ENCODE measurements at regions not wholly inside any gene's neighbourhood (a gene's known extent, or its start where the extent isn't known, plus 50 kb on each side); places are given as distances from the start of the nearest gene placed in this dataset.

DNA sequence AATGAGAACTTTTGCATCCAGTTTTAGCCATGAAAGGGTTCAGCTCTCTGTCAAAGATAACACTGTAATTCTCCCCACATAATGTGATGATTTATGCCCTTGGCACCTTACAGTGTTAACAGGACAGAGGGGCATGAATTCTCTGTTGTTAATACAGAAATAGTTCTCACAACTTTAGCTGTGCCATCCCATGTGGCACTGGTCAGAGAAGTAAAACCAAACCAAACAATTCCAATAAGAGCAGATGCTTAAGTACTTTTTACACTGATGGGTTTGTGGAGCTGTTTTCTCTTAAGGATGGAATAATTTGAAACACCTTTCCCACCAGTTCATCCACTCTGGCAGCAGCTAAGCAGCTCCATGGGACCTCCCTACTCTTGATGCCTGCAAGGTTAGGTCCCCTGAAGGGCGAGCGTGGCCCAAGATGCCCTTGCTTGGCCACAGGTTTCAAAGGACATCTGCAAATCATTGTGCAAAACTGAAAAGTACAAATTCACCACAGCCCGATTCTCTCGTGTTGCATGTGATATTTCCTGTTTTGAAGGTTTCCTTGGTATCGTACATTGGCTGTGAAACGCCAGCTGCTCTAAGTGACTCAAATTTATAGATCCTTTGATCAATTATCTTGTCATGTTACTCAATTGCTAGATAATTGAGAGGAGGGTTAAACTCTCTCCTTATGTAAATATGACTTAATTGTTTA lies 82.5 kb upstream of the CREB5 start:
- Histone ChIP-seq H3F3A (replicated peaks; ENCODE audit: insufficient read depth) (no peaks in the 10 kb centered on the region), H2AFZ (ENCODE audit: low read depth) (no peak overlapping the region), H3K27me3 (ENCODE audit: insufficient read depth) (no peaks in the 10 kb centered on the region), H3K36me3 (replicated peaks in 1 of 2; ENCODE audit: control insufficient read depth in 1 of 2, insufficient read depth in 2 of 2, low read length in 1 of 2) (no peaks in the 10 kb centered on the region), H3K9me3 (0 out of 2 replicates have a peak, but pooled peaks cover under 1% of the 10 kb centered on the region), H3K4me3 (ENCODE audit: low read depth in 2 of 2, low read length in 1 of 2) (no peak overlapping the region), H3K4me2 (no peak overlapping the region), H3K9ac (no peak overlapping the region), H3K27ac (ENCODE audit: low read depth in 2 of 2, low read length in 1 of 2) (no peak overlapping the region), H4K20me1 (ENCODE audit: insufficient read depth) (no peaks in the 10 kb centered on the region), H3K9me2 (no peaks in the 10 kb centered on the region), H3K79me2 (ENCODE audit: insufficient read depth) (no peaks in the 10 kb centered on the region), H3K4me1 (ENCODE audit: control insufficient read depth in 1 of 2, insufficient read depth in 2 of 2, low read depth in 1 of 2, low read length in 1 of 2) (peaks cover 0 to 3% of the 10 kb centered on the region in 2 experiments; a peak in 1 of 4 replicates)
- no peak for DNase-seq
- TF ChIP-seq EZH2phosphoT487 (IDR thresholded peaks at IDR 0.05; ENCODE audit: borderline replicate concordance, low read depth), result no peak
- TF ChIP-seq ELF1 (IDR thresholded peaks at IDR 0.05), result no peak
- no peak for TF ChIP-seq RAD21 (IDR thresholded peaks at IDR 0.05; ENCODE audit: low read length)
- no peak for TF ChIP-seq POLR2AphosphoS5 (IDR thresholded peaks at IDR 0.05; ENCODE audit: low read depth, low read length)
- TF ChIP-seq FOSL2 (IDR thresholded peaks at IDR 0.05; ENCODE audit: borderline replicate concordance, low read depth), result no peak
- TF ChIP-seq EP300 (IDR thresholded peaks at IDR 0.05; ENCODE audit: borderline replicate concordance in 1 of 2, low read depth in 1 of 2, low read length in 1 of 2), result no peak
- no peak for TF ChIP-seq RXRA (IDR thresholded peaks at IDR 0.05; ENCODE audit: borderline replicate concordance, low read depth)
- TF ChIP-seq, protein P1, sequence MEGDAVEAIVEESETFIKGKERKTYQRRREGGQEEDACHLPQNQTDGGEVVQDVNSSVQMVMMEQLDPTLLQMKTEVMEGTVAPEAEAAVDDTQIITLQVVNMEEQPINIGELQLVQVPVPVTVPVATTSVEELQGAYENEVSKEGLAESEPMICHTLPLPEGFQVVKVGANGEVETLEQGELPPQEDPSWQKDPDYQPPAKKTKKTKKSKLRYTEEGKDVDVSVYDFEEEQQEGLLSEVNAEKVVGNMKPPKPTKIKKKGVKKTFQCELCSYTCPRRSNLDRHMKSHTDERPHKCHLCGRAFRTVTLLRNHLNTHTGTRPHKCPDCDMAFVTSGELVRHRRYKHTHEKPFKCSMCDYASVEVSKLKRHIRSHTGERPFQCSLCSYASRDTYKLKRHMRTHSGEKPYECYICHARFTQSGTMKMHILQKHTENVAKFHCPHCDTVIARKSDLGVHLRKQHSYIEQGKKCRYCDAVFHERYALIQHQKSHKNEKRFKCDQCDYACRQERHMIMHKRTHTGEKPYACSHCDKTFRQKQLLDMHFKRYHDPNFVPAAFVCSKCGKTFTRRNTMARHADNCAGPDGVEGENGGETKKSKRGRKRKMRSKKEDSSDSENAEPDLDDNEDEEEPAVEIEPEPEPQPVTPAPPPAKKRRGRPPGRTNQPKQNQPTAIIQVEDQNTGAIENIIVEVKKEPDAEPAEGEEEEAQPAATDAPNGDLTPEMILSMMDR (IDR thresholded peaks at IDR 0.05), result no peak
- no peak for TF ChIP-seq RCOR1 (IDR thresholded peaks at IDR 0.05; ENCODE audit: low read length)
- TF ChIP-seq RFX5 (IDR thresholded peaks at IDR 0.05; ENCODE audit: low read length), result no peak
- TF ChIP-seq TAF1 (IDR thresholded peaks at IDR 0.05; ENCODE audit: borderline replicate concordance, low read depth, low read length), result no peak
- no peak for TF ChIP-seq CHD2 (IDR thresholded peaks at IDR 0.05; ENCODE audit: low read length, partially characterized antibody)
- TF ChIP-seq MEF2A (IDR thresholded peaks at IDR 0.05; ENCODE audit: borderline replicate concordance, low read depth), result no peak
- TF ChIP-seq MAX (IDR thresholded peaks at IDR 0.05; ENCODE audit: low read depth), result no peak
- WGBS (ENCODE audit: low lambda C conversion rate), result 76% methylated on average over 6 of the region's 6 CpGs
- ChIA-PET POLR2A (no interaction called here), CTCF (interaction anchor here (0.8 to 2.4 kb wide), 8 partner anchors 16 to 297 kb away, joined by 3 to 10 read pairs (median 4); no protein-coding TSS in a partner anchor)

GRCh38 chr7:28330384-28331070 lies 81.8 kb upstream of the CREB5 start:
- no peaks in the 10 kb centered on the region for H3K27me3 ChIP-seq (ENCODE audit: insufficient read depth)
- H3K79me2 ChIP-seq (ENCODE audit: insufficient read depth), result no peaks in the 10 kb centered on the region
- no peak for DNase-seq
- ChIA-PET POLR2A (no interaction called here), CTCF (interaction anchor here (1.2 to 2.4 kb wide), 6 partner anchors 17 to 296 kb away, joined by 3 to 10 read pairs (median 6); no protein-coding TSS in a partner anchor)
- H4K20me1 ChIP-seq (ENCODE audit: insufficient read depth), result no peaks in the 10 kb centered on the region
- H3K4me2 ChIP-seq, result no peak overlapping the region
- no peak overlapping the region for H3K27ac ChIP-seq (ENCODE audit: low read depth in 2 of 2, low read length in 1 of 2)
- H3F3A ChIP-seq (replicated peaks; ENCODE audit: insufficient read depth), result no peaks in the 10 kb centered on the region
- no peaks in the 10 kb centered on the region for H3K9me2 ChIP-seq
- H2AFZ ChIP-seq (ENCODE audit: low read depth), result no peak overlapping the region
- TF ChIP-seq TCF12 (IDR thresholded peaks at IDR 0.05), result no peak
- TF ChIP-seq MEF2A (IDR thresholded peaks at IDR 0.05; ENCODE audit: borderline replicate concordance, low read depth), result no peak
- no peak for TF ChIP-seq JUND (IDR thresholded peaks at IDR 0.05)
- TF ChIP-seq SMC3 (IDR thresholded peaks at IDR 0.05; ENCODE audit: low read depth, low read length), result no peak
- no peak for TF ChIP-seq RCOR1 (IDR thresholded peaks at IDR 0.05; ENCODE audit: low read length)
- TF ChIP-seq, protein P2, sequence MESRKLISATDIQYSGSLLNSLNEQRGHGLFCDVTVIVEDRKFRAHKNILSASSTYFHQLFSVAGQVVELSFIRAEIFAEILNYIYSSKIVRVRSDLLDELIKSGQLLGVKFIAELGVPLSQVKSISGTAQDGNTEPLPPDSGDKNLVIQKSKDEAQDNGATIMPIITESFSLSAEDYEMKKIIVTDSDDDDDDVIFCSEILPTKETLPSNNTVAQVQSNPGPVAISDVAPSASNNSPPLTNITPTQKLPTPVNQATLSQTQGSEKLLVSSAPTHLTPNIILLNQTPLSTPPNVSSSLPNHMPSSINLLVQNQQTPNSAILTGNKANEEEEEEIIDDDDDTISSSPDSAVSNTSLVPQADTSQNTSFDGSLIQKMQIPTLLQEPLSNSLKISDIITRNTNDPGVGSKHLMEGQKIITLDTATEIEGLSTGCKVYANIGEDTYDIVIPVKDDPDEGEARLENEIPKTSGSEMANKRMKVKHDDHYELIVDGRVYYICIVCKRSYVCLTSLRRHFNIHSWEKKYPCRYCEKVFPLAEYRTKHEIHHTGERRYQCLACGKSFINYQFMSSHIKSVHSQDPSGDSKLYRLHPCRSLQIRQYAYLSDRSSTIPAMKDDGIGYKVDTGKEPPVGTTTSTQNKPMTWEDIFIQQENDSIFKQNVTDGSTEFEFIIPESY (IDR thresholded peaks at IDR 0.05; ENCODE audit: borderline replicate concordance, low read depth), result no peak
- no peak for TF ChIP-seq EP300 (IDR thresholded peaks at IDR 0.05; ENCODE audit: borderline replicate concordance in 1 of 2, low read depth in 1 of 2, low read length in 1 of 2)
- no peak for TF ChIP-seq RFX5 (IDR thresholded peaks at IDR 0.05; ENCODE audit: low read length)
- TF ChIP-seq FOXJ3 (CRISPR knock-in tag; IDR thresholded peaks at IDR 0.05), result no peak
- no peak for TF ChIP-seq MAX (IDR thresholded peaks at IDR 0.05; ENCODE audit: low read depth)
- no peak for TF ChIP-seq USF2 (IDR thresholded peaks at IDR 0.05; ENCODE audit: borderline replicate concordance, low read depth, low read length)
- TF ChIP-seq GATA2 (CRISPR knock-in tag; IDR thresholded peaks at IDR 0.05), result no peak
- 0 out of 2 replicates have a peak, but pooled peaks cover 3% of the 10 kb centered on the region for H3K9me3 ChIP-seq
- no peak overlapping the region for H3K9ac ChIP-seq
- WGBS (ENCODE audit: low lambda C conversion rate), result 47% methylated on average over 4 of the region's 4 CpGs
- H3K36me3 ChIP-seq (replicated peaks in 1 of 2; ENCODE audit: control insufficient read depth in 1 of 2, insufficient read depth in 2 of 2, low read length in 1 of 2), result no peaks in the 10 kb centered on the region
- no peak overlapping the region for H3K4me3 ChIP-seq (ENCODE audit: low read depth in 2 of 2, low read length in 1 of 2)
- H3K4me1 ChIP-seq (ENCODE audit: control insufficient read depth in 1 of 2, insufficient read depth in 2 of 2, low read depth in 1 of 2, low read length in 1 of 2), result peaks cover 0 to 3% of the 10 kb centered on the region in 2 experiments; a peak in 1 of 4 replicates

Data from SK-N-SH (cell line).